Activated CD4-positive, CD25-positive, alpha-beta regulatory T cell (primary cell): ENCODE measurements at regions not wholly inside any gene's neighbourhood (a gene's known extent, or its start where the extent isn't known, plus 50 kb on each side); places are given as distances from the start of the nearest gene placed in this dataset.
"Not testable (repeated sequence)": the region's sequence is repeated elsewhere in the genome, so short reads cannot be mapped to it uniquely, and the experiment has no call there.

Experiments
- DNase-seq, 4 experiments: peaks; one replicate each; lab custom pipeline; 2025; lab: John Stamatoyannopoulos, UW

DNA sequence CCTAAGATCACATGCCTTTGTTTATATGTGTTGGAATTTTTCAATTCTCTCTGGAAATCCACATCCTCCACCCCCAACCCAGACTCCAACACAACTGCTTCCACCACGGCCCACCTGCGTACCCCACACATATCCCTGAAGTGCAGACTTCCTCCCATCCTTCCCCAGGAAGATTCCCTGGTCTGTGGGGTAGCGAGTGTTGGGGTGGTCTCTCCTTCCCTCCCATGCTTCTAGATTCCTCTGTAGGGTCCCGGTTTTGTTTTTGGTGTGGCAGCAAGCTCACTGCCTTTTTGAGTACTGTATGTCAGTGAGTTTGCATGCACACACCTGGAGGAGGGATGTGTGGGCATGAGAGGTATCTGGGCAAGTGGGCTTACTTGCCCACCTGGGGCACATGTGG lies 127.6 kb downstream of the MRPL14 start:
- no peak for DNase-seq

DNA sequence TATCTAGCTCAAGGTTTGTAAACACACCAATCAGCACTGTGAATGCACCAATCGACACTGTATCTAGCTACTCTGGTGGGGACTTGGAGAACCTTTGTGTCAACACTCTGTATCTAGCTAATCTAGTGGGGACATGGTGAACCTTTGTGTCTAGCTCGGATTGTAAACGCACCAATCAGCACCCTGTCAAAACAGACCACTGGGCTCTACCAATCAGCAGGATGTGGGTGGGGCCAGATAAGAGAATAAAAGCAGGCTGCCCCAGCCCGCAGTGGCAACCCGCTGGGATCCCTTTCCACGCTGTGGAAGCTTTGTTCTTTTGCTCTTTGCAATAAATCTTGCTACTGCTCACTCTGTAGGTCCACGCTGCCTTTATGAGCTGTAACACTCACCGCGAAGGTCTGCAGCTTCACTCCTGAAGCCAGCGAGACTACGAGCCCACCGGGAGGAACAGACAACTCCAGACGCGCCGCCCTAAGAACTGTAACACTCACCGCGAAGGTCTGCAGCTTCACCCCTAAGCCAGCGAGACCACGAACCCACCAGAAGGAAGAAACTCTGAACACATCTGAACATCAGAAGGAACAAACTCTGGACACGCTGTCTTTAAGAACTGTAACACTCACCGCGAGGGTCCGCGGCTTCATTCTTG lies 128.5 kb downstream of the MRPL14 start:
- DNase-seq = not testable (repeated sequence)

DNA sequence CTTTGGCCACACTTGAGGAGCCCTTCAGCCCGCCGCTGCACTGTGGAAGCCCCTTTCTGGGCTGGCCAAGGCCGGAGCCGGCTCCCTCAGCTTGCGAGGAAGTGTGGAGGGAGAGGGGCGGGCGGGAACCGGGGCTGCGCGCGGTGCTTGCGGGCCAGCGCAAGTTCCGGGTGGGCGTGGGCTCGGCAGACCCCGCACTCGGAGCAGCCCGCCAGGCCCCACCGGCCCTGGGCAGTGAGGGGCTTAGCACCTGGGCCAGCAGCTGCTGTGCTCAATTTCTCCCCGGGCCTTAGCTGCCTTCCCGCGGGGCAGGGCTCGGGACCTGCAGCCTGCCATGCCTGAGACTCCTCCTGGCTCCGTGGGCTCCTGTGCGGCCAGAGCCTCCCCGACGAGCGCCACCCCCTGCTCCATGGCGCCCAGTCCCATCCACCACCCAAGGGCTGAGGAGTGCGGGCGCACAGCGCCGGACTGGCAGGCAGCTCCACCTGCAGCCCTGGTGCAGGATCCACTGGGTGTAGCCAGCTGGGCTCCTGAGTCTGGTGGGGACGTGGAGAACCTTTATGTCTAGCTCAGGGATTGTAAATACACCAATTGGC lies 129.2 kb downstream of the MRPL14 start:
- not testable (repeated sequence) for DNase-seq

DNA sequence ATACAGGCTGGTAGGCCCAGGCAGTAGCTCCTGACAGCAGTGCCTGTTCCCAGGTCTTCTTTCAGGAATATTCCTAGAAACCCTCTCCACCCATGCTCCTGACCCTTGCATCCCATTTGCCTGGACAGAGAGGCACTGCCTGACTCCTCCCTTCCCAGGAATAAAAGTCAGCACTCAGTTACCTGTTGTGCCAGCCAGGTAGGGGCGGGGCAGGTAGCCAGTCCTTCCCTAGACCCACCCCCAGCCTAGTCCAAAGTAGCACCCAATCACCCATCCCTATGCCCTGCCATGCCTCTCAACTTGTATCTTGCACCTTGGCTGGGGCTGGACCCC lies 129.9 kb downstream of the MRPL14 start:
- no peak for DNase-seq

DNA sequence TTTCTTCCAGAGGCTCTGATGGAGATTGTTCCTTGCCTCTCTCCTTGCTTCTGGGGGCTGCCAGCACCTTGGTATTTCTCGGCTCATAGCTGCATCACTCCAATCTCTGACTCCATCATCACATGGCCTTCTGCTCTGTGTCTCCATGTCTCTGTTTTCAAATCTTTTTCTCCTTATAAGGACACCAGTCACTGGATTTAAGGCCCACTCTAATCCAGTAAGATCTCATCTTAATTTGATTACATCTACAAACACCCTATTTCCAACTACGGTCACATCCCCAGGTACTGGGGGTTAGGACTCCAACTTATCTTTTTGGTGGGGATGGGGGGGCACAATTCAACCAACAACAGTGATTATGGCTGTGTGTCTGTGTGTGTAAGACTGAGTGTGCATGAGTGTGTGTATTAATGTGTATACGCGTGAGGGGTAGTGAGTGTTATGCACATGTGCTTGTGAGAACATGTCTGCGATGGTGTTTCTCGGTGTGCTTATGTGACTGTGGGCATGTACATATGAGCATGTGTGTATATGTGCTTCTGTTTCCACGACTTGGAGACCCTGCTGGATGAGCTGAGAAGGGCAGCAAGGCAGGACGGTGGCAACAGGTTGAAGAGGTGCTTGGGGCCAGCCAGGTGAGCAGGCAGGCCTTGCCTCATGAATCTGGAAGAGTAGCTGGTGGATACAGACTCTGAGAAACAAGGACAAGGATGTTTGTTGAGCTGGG lies 130.5 kb downstream of the MRPL14 start:
- no peak for DNase-seq

DNA sequence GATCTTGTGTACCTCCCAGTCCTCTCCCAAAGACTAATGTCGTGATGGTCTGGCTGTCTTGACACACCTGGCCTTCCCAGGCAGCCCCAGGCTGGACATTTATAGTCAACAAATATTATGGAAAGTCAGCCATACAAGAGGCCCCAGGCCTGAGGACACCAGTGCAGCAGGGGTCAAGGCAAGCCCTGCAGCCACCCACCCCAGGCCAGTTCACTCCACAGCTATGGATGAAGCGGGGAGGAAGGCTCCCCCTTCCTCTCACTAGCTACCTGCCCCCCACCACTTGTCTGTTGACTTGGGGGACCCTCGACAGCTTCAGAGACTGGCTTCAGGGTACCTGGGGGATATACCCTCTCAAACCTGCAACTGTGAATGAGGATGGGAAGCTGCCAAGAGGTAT lies 132.1 kb downstream of the MRPL14 start:
- DNase-seq = no peak

DNA sequence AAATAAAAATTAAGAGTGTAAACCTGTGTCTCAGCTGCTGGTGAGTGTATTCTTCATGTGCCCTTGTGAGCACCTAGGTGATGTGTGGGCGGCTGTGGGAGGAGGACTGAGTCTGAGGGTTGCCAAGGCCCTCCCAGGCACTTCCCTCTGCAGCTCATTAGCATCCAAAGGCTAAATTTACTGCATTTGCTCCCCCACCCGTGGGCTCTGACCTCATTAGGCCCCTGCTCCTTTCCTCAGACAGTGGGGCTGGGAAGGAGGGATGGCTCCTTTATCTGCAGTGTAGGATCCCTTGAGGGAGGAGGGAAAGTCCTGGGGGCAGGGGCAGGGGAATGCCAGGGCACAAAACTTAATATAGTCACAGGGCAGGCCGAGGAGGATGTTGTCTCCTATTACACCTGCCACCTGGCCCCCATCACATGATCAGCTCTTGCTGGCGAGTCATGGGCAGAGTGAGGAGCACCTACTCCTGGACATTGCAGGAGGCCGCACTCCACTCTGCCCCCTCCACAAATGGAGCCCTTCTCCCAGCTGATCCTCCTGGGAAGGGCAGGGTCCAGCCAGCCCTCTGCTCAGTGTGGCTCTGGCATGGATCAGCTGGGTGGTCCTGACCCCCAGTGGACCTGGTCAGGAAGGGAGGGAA lies 133.2 kb downstream of the MRPL14 start:
- no peak for DNase-seq

DNA sequence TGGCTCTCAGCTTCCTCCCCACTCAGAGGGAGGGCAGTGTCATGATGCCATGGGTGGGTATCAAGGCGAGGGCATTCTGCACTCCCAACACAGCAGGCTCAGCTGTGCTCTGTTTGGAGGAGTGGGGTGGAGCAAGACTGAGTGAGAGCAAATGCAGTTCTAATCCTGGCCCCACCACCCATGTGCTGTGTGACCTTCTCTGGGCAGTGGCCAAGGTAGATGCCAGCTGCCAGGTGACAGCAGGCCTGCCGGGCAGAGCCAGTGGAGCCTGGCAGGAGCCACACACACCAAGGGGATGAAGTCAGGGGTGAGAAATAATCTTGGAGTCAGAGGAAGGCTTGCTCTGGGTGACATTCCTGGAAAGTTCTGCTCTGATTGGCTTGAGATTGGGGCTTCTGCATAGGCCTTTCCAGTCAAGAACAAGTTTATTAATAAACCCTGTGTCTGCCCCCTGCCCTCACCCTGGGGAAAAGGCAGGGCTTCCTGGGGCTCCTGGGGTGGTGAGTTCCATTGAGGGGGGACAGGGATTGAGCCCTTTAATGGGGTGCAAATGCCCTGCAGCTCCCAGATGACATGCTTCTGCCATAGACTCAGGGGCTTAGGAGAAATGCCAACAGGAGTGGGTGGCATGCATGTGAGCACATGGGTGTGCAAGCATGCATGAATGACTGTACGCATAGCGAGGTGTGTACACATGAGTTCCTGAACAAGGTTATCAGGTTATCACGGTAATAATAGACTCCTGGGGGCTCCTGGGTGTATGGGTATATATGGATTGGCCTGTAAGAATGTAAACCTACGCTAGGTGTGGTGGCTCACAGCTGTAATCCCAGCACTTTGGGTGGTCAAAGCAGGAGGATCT lies 134.2 kb downstream of the MRPL14 start:
- DNase-seq = no peak

DNA sequence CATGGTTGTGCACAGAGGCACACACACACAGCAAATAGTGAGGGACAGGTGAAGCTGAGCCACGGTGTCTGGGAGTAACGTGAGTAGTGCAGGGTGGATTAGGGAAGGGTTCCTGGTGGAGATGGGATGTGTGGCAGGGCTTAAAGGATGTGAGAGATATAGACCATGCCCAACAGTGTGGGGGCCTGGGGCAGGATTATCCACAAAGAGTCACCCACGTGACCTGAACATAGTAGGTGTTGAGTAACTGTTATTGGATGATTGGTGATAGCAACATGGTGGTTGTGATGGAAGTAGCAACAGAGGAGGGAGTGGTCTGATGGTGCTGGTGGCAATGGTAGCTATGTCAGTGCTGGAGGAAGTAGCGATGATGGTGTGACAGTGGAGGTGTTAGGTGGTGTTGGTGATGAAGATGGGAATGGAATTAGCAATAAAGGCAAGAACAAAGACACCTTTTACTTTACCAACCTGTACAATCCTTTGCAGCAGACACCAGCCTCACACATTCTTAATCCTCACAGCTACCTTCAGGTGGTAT lies 135.1 kb downstream of the MRPL14 start:
- DNase-seq = no peak

DNA sequence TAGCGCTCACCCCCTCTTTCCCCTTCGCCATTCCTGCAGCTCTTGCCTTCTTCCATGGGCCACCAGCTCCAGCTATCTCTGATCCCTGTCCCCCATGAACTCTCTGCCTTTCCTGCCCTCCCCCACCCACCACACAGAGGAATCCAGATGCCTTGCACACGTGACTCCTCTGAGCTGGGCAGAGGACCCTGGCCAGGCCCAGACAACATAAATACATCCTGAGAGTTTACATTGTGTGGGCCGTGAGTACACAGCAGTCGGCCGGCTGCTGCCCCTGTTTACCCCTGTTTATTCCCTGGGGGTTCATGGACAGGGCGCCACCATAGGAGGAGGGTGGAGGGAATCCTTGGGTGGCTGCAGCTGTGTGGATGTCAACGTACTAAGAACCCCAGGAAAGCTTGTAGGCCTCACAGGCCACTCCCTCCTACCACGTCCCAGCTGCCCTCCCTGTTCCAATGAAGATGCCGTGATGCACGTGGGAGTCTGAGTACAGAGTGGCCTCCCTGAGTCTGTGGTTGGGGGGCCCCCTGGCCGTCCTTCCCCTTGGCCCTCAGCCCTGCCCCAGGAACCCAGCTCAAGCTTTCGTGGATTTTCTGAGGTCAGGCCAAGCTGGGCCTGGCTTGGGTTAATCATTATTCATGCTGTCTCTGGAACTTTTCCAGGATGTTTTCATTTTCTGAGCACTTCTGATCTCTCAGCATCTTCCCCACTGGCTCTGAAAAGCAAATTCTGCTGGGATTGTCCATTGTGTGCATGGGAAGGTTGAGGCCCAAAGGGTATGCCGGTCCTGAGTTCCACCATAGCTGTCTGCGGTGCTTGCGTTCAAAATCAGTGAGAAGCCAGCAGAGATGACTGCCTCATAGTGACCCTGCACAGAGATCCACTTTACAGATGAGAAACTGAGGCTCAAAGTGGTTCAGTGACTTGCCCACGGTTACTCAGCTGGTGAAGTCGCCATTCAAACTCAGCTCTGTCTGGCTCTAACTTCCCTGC lies 136.3 kb downstream of the MRPL14 start:
- DNase-seq = no peak

DNA sequence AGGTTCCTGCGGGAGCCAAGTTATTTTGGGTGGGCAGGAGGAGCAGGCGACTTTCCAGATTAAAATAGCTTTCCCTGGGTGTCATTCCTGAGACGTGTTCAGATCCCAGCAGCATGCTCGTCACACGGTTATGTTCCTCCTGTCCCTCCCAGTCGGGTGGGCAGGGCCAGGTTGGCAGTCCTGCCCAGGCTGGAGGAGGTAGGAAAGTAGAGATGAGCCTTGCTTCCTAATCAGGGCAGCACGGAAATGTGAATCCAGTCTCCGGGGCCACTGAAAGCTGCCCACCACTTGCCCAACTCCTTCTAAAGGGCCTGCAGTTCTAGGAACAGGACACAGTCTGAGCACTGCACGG lies 137.0 kb downstream of the MRPL14 start:
- DNase-seq = no peak

DNA sequence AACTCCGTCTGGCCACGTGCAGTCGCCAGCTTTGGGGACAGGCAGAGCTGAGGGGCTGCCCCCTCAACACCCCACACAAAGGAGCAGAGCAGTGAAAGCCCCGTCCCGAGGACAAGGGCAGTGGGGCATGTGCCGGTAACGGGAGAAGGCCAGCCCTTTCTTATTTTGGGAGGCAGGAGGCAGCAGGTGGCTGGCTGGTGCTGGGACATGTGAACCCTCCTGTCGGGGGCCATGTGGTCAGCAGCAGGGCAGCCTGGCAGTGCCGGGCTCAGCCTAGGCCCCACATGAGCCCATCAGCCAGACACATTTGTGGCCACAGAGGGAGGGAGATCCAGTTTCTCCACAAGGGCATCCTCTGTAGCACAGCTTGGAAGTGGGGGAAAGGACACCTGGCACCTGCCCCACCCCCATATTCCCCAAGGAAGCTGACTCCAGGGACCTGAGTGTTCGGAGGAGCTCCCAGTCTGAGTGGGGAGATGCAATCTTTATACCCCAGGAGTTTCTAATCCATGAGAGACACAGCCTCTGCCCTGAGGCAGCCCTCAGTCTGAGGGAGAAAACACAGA lies 137.6 kb downstream of the MRPL14 start:
- no peak for DNase-seq

DNA sequence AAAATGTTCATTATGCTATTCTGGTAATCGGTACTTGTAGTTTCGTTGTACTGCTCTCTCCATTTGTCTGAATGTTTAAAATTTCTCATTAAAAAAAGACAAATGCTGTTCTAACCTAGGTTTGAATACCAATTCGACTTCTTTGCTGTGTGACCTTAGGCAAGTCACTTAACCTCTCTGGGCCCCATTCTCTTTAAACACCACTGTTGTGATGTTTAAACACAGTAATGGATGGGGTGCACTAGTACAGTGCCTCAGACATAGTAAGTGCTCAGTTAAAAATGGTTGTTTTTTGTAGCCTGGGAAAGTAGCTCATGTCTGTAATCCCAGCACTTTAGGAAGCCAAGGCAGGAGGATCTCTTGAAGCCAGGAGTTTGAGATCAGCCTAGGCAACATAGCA lies 138.5 kb downstream of the MRPL14 start:
- DNase-seq = no peak

DNA sequence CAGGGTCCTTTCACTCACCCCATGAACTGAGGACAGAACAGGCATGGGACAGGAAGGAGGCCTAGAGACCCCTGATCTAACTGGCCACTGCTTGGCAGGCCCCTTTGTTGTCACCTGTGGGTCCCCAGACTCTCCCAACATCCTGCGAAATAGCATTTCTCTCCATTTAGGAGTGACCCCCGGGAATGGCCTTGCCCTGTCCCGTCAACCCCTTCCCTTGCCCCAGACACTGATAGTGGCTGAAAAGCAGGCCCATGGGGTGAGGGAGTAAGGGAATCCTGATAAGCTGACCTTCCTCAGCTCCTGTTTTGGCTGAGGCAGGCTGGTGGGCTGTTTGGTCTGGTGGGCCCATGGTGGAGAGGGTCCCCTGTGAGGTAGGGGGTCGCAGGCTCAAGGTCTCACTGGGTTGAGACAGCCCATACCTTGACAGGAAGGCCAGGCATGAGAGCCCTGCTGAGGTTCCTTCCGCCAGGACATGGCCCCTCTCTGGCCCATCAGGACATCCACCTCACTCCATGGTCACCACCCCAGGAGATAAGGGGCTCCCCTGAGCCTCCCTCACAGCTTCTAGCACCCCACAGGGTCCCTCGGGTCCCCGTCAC lies 139.3 kb downstream of the MRPL14 start:
- DNase-seq = no peak

DNA sequence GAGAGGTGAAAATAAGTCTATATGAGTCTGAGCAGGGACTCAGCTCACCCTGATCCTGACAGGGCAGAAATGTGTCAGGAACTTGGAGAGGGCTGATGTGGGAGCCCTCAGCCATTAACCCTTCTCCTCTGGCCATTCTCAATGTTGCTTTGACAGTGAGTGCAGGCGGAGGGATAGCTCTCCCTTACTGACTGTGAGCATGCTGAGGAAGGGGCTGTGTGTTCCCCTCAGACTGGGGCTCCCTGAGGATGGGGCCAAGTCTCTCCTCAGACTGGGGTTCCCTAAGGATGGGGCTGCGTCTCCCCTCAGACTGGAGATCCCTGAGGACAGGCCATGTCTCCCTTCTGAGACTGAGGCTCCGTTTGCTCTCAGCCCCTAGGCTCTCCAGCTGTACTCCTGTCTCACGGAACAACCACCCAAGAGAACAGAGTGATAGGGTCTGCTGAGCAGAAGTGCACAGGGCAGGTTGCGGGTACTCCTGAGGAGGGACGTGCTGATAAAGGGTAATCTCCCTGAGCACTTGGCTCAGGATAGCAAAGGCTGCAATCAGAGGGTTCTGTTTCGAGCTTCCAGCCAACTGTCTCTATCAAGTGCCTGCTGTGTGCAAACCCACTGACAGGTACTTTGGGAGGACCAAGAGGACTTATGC lies 141.0 kb downstream of the MRPL14 start:
- no peak for DNase-seq

DNA sequence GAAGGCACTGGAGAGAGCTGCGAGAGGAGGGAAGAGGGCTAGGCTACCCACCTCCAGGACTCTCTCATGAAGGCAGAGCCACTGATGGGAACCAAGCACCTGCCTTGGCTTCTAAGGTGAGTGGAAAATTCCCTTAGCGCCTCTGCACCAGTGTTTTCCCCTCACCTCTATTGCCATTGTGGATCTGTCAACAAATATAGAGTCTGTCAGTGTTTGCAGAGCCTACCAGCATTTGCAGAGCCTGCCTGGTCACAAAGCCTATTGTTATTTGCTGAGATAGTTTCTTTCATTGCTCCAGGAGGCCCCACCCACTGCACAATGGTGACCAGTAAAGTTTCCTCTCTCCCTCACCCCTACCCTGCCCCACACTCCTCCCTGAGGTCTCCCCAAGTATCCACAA lies 141.9 kb downstream of the MRPL14 start:
- no peak for DNase-seq

DNA sequence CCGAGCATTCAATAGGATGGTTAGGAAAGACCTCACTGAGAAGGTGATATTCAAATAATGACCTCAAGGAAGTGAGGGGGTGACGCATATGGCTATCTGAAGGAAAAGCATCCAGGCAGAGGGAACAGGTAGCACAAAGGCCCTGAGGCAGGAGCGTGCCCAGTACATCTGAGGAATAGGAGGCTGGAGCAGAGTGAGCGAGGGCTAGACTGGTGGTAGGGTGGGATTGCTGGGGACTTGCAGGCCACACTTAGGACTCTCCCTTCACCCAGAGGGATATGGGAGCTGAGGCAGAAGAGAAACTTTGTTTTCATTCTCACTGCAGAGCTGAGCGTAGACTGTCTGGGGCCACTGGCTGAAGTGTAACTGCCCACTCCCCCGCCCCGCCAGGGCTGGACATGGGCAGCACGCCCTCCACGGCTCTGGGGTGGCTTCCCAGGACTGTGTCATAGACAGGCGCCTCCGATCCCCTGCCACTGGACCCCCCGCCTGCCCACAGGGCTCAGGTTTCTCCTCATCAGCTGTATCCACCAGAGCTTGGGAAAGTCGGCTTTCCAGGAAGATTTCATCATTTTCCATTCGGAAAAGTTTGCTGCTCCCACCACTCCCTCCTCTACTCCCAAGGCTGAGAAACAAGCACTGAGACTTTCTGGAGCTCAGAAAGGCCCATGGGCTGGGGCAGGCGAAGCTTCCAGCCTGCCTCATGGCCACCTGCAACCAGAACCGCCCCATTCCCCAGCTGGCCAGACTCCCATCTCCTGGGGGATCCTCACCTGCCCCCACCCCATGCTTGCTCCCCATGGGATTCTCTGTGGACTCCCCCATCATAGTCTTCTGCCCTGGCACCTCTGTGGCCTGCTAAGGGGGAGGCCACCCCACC lies 142.6 kb downstream of the MRPL14 start:
- DNase-seq = no peak

DNA sequence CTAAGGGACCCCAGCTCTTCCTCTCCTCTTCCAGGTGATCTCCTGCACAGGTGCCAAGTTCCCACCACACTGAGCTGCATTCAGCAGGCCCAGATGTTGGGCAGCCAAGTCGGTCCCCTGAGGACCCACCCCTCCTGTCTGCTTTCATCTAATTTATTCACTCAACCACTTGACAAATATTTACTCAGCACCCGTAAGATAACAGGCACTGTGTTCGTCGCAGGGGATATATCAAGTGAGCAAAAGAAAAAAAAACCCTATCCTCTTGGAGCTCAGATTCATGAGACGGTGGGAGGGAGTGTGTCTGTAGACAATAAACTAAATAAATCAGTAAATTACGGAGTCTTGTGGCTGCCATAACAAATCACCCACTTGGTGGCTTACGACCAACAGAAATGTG lies 143.6 kb downstream of the MRPL14 start:
- no peak for DNase-seq
